ENCODE measurements at regions not wholly inside any gene's neighbourhood (a gene's known extent, or its start where the extent isn't known, plus 50 kb on each side); places are given as distances from the start of the nearest gene placed in this dataset.
"Not testable (repeated sequence)": the region's sequence is repeated elsewhere in the genome, so short reads cannot be mapped to it uniquely, and the experiment has no call there.

- TF ChIP-seq CTCF (IDR thresholded peaks at IDR 0.05; ENCODE audit: low read length); EZH2 (IDR thresholded peaks at IDR 0.05; ENCODE audit: borderline replicate concordance, low read length): not testable (repeated sequence)
Observed at GRCh38 chrY:18606251-18606650, 59.7 kb downstream of the HSFY1 start.

Measured in OCI-LY1 (cell line).